Activated CD4-positive, alpha-beta T cell treated with anti-CD3 and anti-CD28 coated beads, Interleukin-2, amount 50 U/mL, for 48 hours (primary cell): ENCODE measurements at regions not wholly inside any gene's neighbourhood (a gene's known extent, or its start where the extent isn't known, plus 50 kb on each side); places are given as distances from the start of the nearest gene placed in this dataset.

Experiments used
- DNase-seq, 2 experiments: peaks; one replicate each; pipeline ENCODE4 v3.0.0-alpha.2; 2020

GRCh38 chr6:10028222-10028621 is 386.7 kb downstream of the TFAP2A start:
- no peak for DNase-seq

- DNase-seq, result no peak
These were observed 395.0 kb downstream of the TFAP2A start for GRCh38 chr6:10019851-10020250.

GRCh38 chr6:10014557-10014956 is 400.3 kb downstream of the TFAP2A start:
- DNase-seq, result no peak

- DNase-seq, result no peak
These were observed 414.3 kb downstream of the TFAP2A start for GRCh38 chr6:10000551-10000950.

- no peak for DNase-seq
These were observed 415.1 kb downstream of the TFAP2A start for GRCh38 chr6:9999796-10000195.

- DNase-seq, result no peak
These were observed 428.6 kb downstream of the TFAP2A start for GRCh38 chr6:9986273-9986672.

GRCh38 chr6:9985481-9985880 is 429.4 kb downstream of the TFAP2A start:
- DNase-seq, result no peak

- DNase-seq, result no peak
These were observed 430.3 kb downstream of the TFAP2A start for GRCh38 chr6:9984607-9985006.

GRCh38 chr6:9983168-9983567 is 431.7 kb downstream of the TFAP2A start:
- no peak for DNase-seq

GRCh38 chr6:9982215-9982614 is 432.7 kb downstream of the TFAP2A start:
- DNase-seq, result no peak

- no peak for DNase-seq
These were observed 434.9 kb downstream of the TFAP2A start for GRCh38 chr6:9979996-9980395.

GRCh38 chr6:9978480-9978879 is 436.4 kb downstream of the TFAP2A start:
- no peak for DNase-seq

- DNase-seq, result no peak
These were observed 437.5 kb downstream of the TFAP2A start for GRCh38 chr6:9977411-9977810.

GRCh38 chr6:9961646-9962045 is 453.2 kb downstream of the TFAP2A start:
- no peak for DNase-seq

- no peak for DNase-seq
These were observed 457.6 kb downstream of the TFAP2A start for GRCh38 chr6:9957215-9957759.

GRCh38 chr6:9948678-9949077 is 466.2 kb downstream of the TFAP2A start:
- no peak for DNase-seq

- no peak for DNase-seq
These were observed 470.9 kb downstream of the TFAP2A start for GRCh38 chr6:9943986-9944385.

GRCh38 chr6:9943026-9943425 is 471.8 kb downstream of the TFAP2A start:
- no peak for DNase-seq

GRCh38 chr6:9942131-9942530 is 472.7 kb downstream of the TFAP2A start:
- no peak for DNase-seq

GRCh38 chr6:9938801-9939200 is 476.1 kb downstream of the TFAP2A start:
- DNase-seq, result no peak

- no peak for DNase-seq
These were observed 477.7 kb downstream of the TFAP2A start for GRCh38 chr6:9937031-9937763.

- no peak for DNase-seq
These were observed 478.3 kb downstream of the TFAP2A start for GRCh38 chr6:9936551-9936950.

GRCh38 chr6:9933677-9934076 is 481.2 kb downstream of the TFAP2A start:
- no peak for DNase-seq

- no peak for DNase-seq
These were observed 487.6 kb downstream of the TFAP2A start for GRCh38 chr6:9927275-9927674.

- no peak for DNase-seq
These were observed 489.9 kb downstream of the TFAP2A start for GRCh38 chr6:9924971-9925370.
